Calu3 (cell line): ENCODE measurements at regions not wholly inside any gene's neighbourhood (a gene's known extent, or its start where the extent isn't known, plus 50 kb on each side); places are given as distances from the start of the nearest gene placed in this dataset.

ENCODE experiments used
- BruUV-seq: library from RNA; stranded (reverse); fragments of 400-500 nt; replicated peaks from 2 replicates; lab custom pipeline; 2021; lab: Mats Ljungman, UMichigan
- CTCF ChIA-PET: fragments of 300-600 bp; sonication (Branson Sonifier 250); formaldehyde crosslinking; loops from one replicate; lab custom pipeline; 2022; ENCODE audit warnings: antibody characterized with exemption; lab: Charles Lee
- DNase-seq: peaks from one replicate; pipeline ENCODE4 v3.0.0; 2022
- H3K27ac Mint-ChIP-seq: one replicate; pipeline ENCODE4 v1.8.0; 2022; ENCODE audit warnings: mixed read lengths; ENCODE audit not compliant: unreplicated experiment
- H3K27me3 Mint-ChIP-seq: one replicate; pipeline ENCODE4 v1.8.0; 2022; ENCODE audit warnings: mixed read lengths; ENCODE audit not compliant: unreplicated experiment
- H3K36me3 Mint-ChIP-seq: one replicate; pipeline ENCODE4 v1.8.0; 2022; ENCODE audit warnings: mild to moderate bottlenecking, moderate library complexity, mixed read lengths; ENCODE audit not compliant: insufficient read depth, unreplicated experiment
- H3K4me1 Mint-ChIP-seq: one replicate; pipeline ENCODE4 v1.8.0; 2022; ENCODE audit warnings: mild to moderate bottlenecking, low read depth, mixed read lengths; ENCODE audit not compliant: unreplicated experiment
- H3K4me3 Mint-ChIP-seq: one replicate; pipeline ENCODE4 v1.8.0; 2022; ENCODE audit warnings: mild to moderate bottlenecking, low read depth, moderate library complexity, mixed read lengths; ENCODE audit not compliant: unreplicated experiment
- H3K9me3 Mint-ChIP-seq: one replicate; pipeline ENCODE4 v1.8.0; 2022; ENCODE audit warnings: low read depth, mixed read lengths; ENCODE audit not compliant: unreplicated experiment
- intact Hi-C: fragments of 100-400 bp; cut with micrococcal nuclease; formaldehyde crosslinking; loops from one replicate; pipeline ENCODE4 v1.10.0; 2022; ENCODE audit not compliant: unreplicated experiment
- TF ChIP-seq, protein P1 (sequence below): fragments of 200-600 bp; IDR thresholded peaks from one replicate; pipeline ENCODE4 v1.8.0; 2022; ENCODE audit warnings: antibody characterized with exemption; ENCODE audit not compliant: unreplicated experiment

DNA sequence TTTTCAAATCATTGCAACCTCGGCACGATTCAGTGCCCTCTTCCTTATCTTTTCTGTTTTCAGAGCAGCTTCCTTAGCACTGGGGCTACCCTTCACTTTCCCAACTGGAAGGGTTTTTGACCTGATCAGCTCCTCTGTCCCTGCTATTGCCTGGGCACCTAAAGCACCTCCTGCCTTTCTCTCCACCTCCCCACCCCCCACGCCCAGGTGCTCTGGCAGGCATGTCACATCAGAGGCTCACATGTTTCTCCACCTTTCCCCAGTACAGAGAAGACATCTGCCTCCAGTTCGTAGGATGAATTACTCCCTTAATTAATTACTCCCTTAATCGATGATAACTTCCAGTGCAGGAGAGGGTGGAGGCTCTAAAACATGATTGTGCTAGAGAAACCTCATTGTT lies 88.7 kb upstream of the LCLAT1 start:
- intact Hi-C loops, result no loop called here
- H3K4me3 Mint-ChIP-seq, result no peak overlapping the region
- no peak for DNase-seq
- TF ChIP-seq, protein P1, sequence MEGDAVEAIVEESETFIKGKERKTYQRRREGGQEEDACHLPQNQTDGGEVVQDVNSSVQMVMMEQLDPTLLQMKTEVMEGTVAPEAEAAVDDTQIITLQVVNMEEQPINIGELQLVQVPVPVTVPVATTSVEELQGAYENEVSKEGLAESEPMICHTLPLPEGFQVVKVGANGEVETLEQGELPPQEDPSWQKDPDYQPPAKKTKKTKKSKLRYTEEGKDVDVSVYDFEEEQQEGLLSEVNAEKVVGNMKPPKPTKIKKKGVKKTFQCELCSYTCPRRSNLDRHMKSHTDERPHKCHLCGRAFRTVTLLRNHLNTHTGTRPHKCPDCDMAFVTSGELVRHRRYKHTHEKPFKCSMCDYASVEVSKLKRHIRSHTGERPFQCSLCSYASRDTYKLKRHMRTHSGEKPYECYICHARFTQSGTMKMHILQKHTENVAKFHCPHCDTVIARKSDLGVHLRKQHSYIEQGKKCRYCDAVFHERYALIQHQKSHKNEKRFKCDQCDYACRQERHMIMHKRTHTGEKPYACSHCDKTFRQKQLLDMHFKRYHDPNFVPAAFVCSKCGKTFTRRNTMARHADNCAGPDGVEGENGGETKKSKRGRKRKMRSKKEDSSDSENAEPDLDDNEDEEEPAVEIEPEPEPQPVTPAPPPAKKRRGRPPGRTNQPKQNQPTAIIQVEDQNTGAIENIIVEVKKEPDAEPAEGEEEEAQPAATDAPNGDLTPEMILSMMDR, result no peak
- CTCF ChIA-PET, result interaction anchor here (1.4 kb wide), 1 partner anchor 15 kb away, joined by 3 read pairs; no protein-coding TSS in a partner anchor
- H3K4me1 Mint-ChIP-seq, result peaks cover 10% of the 10 kb centered on the region
- BruUV-seq, result no TSS peak
- H3K27me3 Mint-ChIP-seq, result peaks cover 47% of the 10 kb centered on the region
- no peak overlapping the region for H3K27ac Mint-ChIP-seq
- H3K36me3 Mint-ChIP-seq, result no peaks in the 10 kb centered on the region
- H3K9me3 Mint-ChIP-seq, result no peaks in the 10 kb centered on the region

DNA sequence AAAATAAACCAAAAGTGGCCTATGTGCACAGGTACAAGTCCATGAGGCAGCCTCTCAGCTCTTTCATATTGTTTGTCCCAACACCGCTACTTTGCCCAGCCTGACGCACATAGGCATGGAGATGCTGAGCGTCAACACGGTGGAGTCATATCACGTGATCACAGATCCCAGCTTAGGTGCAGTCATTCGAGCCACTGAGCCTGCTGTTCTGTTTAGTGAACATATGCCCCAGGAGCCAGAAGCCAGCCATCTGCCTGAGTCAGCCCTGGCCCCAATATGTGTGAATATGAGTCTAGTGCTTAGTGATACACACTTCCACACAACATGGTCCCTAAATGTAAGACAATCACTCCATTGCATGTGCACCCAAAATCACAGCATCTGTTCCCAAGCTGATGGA lies 88.2 kb upstream of the LCLAT1 start:
- Mint-ChIP-seq H3K27me3 (peaks cover 50% of the 10 kb centered on the region), H3K36me3 (no peaks in the 10 kb centered on the region), H3K4me1 (peaks cover 10% of the 10 kb centered on the region), H3K27ac (no peak overlapping the region), H3K4me3 (no peak overlapping the region), H3K9me3 (no peaks in the 10 kb centered on the region)
- DNase-seq, result no peak
- no TSS peak for BruUV-seq
- intact Hi-C loops, result no loop called here
- CTCF ChIA-PET, result interaction anchor here (1.4 kb wide), 1 partner anchor 15 kb away, joined by 3 read pairs; no protein-coding TSS in a partner anchor
- TF ChIP-seq, protein P1, result no peak

DNA sequence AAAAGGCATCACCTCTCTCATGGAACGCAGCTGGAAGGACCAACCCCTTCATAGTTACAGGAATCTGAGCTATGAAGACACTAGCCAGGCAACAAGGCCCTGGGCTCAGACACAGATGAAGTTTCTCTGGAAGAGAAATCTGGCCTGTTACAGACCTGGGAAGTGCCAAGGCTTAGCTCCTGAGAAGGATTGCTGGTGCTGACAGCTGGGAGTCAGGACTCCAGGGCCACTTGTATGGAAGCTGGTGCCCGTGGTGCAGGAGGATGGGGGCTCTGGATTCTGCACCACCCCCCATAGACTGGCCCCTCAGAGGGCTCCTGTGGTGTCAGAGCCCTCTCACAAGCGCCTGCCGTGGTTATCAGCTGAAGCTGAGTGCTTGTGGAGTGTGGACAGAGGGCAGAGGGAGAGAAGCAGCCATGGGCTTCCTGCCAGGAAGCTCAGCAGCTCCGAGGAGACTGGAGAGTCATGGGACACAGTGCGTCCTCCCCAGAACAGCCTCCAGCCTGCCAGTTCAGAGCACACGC lies 87.3 kb upstream of the LCLAT1 start:
- Mint-ChIP-seq H3K4me1 (peaks cover 10% of the 10 kb centered on the region), H3K27me3 (peaks cover 59% of the 10 kb centered on the region), H3K4me3 (no peak overlapping the region), H3K9me3 (no peaks in the 10 kb centered on the region), H3K27ac (no peak overlapping the region), H3K36me3 (no peaks in the 10 kb centered on the region)
- TF ChIP-seq, protein P1, result no peak
- BruUV-seq, result no TSS peak
- CTCF ChIA-PET, result no interaction called here
- DNase-seq, result no peak
- intact Hi-C loops, result no loop called here

DNA sequence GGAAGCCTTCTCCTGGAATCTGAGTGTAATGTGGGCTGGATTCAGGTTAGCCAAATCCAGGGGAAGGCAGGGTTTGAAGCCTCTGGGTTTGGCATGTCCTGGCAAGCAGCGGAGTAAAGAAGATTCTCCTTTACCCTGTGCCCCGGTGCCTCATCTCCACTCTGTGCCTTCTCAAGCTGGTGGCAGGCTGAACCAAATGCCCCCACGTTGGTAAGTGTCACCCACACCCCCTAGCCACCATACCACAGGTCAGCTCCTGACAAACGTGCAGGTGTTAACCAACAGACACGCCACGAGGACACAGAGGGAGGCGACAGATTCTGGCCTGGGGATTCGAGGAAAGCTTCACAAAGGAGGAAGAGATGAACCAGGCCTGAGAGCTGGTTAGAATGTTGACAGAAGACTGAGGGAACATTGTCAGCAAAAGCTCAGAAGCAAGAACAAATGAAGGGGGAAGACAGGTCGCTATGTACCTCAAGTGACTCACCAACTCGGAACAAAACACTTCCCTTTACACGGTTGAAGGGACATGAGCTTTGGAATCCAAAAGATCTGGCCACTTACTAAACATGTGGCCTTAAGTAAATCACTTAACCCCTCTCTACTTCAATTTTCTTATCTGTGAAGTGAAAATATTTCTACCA lies 85.2 kb upstream of the LCLAT1 start:
- TF ChIP-seq, protein P1, result no peak
- CTCF ChIA-PET, result interaction anchor here (0.7 kb wide), 2 partner anchors 16 to 182 kb away, joined by 3 read pairs; no protein-coding TSS in a partner anchor
- no peak overlapping the region for H3K27ac Mint-ChIP-seq
- H3K4me1 Mint-ChIP-seq, result peaks cover 10% of the 10 kb centered on the region
- no TSS peak for BruUV-seq
- no peak overlapping the region for H3K4me3 Mint-ChIP-seq
- intact Hi-C loops, result no loop called here
- peaks cover 69% of the 10 kb centered on the region for H3K27me3 Mint-ChIP-seq
- no peaks in the 10 kb centered on the region for H3K9me3 Mint-ChIP-seq
- no peaks in the 10 kb centered on the region for H3K36me3 Mint-ChIP-seq
- no peak for DNase-seq
